ENCODE measurements at regions not wholly inside any gene's neighbourhood (a gene's known extent, or its start where the extent isn't known, plus 50 kb on each side); places are given as distances from the start of the nearest gene placed in this dataset.

DNA sequence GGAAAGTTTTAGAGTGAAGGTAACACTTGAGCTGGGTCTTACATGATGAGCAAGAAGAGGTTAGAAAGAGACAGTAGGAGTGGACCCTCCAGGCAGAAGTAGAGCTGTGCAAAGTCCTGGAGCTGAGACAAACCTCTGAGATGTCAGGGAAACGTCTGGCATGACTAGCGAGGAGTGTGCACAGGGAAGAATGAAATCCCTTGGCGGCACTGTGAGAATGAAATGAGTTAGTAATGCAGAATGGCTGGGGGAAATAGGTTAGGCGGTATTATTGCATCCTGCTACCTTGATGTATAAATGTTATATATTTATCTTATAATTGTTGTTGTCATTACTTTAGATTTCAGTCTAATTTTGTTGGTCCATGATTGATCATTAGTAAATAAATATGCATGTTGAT lies 457.9 kb upstream of the CCL2 start:
- FAIRE-seq: no peak

DNA sequence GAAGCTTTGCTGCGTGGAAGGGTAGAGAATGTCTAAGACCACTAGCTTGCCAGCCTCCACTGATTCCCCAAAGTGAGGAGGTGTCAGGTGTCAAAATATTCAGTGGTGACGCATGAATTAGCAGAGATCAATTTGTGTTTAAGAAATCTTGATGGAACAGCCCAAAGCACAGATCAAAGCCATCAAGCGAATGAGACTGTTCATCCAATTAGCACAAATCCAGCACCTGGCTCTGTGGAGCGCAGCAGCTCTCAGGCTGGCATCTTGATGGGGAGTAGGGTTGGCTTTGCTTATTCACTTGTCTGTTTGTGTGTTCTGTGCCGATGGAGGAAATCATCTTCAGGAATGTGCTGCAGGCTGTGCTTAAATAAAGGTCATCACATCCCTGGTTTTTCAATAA lies 456.8 kb upstream of the CCL2 start:
- FAIRE-seq: no peak

GRCh38 chr17:33802349-33803198 lies 452.5 kb upstream of the CCL2 start:
- FAIRE-seq: no peak

GRCh38 chr17:33803199-33803685 lies 451.8 kb upstream of the CCL2 start:
- no peak for FAIRE-seq

GRCh38 chr17:33803686-33804085 lies 451.4 kb upstream of the CCL2 start:
- no peak for FAIRE-seq

DNA sequence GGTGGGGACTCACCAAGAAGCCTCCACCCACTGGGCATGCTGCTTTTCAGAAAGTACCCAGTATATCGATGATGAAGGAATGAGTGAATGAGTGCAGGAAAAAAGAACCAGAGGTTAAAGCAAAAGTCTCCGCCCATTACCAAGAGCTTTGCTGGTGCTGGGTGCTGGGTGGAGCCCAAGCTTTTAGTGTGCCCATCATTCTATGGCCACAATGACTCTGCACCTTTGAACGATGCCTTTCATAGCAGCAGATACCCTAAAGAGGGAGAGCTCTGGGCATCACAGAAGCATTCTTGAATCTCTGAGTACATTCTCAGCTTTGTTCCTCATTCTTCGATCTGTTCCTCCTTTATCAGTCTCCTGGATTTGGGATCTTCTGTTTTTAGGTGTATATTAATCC lies 450.7 kb upstream of the CCL2 start:
- FAIRE-seq: no peak

- no peak for FAIRE-seq
These were observed 448.5 kb upstream of the CCL2 start for GRCh38 chr17:33806631-33807030.

DNA sequence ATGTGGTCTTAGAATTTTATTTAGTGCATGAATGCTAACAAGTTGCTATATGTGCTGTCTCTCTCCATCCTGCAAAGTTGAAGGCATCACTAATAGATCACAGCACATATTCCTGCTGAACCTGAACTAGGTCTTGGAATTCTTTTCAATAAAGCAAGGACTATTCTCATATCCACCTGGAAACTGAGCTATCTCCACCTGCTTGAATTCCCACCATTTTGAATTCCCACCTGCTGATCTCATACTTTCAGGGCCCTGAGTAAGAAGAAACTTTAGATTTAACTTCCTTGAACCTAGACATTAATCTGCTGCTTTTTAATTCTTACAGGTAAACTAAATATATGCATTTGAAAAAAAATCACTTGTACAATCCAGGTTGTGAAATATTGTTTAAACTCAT lies 445.3 kb upstream of the CCL2 start:
- FAIRE-seq: no peak

DNA sequence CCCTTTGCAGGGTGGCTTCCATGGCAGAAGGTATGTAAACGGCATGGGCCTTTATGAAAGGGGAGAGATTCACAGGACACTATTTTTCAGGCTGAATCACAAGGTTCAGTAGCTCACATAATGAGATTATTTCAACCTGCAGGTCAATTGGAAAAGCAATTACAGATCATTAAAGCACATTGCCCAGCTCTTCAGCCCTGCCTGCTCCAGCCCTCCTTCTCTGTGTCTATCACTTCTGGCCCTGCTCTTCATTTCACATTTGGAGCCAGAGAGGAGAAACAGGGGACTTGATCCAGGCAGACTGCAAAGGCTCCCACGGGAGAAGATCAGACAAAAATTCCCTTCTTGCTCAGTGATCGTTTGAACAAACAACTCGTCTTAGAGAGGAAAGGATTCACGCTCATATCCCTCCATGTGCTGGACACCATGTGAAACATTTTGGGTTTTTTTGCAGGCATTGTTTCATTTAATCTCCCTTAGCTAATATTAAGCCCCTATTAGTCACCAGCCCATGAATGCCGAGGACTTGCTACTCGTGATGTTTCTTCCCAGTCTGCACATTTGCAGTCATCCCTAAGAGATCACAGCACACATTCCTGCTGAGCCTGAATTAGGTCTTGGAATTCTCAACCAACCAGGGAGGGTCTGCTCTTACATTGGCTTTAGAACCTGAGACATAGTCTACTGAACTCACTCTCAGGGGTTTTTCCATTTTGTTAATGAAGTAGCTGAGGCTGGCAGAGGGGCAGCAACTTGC lies 443.9 kb upstream of the CCL2 start:
- no peak for FAIRE-seq

GRCh38 chr17:33811984-33812577 lies 443.0 kb upstream of the CCL2 start:
- FAIRE-seq: no peak

DNA sequence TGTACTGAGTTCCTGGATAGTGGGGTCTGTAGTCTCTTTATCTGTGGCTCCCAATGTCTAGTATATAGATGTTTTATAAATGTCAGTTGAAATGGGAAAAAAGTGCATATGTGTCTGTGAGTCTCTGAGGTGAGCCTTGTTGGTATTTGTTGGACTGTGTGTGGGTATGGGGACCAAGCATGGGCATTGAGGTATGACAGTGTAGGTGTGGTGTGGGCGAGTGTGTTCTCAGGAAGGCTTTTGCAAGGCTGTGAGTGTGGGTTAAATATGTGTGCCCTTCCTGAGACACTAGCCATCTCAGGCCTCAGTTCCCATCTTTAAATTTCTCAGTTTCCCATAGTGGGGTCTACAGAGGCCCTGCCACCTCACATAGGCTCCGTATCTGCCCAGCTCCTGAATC lies 440.2 kb upstream of the CCL2 start:
- no peak for FAIRE-seq

GRCh38 chr17:33816036-33816435 lies 439.0 kb upstream of the CCL2 start:
- FAIRE-seq: no peak

GRCh38 chr17:33816842-33817617 lies 438.1 kb upstream of the CCL2 start:
- no peak for FAIRE-seq

GRCh38 chr17:33819539-33819938 lies 435.5 kb upstream of the CCL2 start:
- FAIRE-seq: no peak

DNA sequence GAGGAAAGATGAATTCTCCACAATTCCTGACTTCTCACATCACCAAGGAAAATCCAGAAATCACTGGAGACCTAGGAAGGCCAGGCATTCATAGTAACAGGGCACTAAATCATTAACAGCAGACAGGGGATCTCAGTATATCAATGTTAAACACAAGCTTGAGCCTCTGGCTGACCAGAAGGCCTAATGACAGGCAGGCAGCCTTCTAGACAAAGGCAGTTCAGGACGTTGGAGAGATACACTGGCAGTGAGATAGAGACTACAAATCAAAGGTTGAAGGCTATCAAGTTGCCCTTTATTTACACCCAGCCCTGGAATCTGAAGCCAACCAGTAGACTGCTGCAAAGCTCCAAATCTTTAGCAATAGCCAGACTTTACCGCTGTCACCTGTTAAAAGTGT lies 422.8 kb upstream of the CCL2 start:
- FAIRE-seq: no peak

DNA sequence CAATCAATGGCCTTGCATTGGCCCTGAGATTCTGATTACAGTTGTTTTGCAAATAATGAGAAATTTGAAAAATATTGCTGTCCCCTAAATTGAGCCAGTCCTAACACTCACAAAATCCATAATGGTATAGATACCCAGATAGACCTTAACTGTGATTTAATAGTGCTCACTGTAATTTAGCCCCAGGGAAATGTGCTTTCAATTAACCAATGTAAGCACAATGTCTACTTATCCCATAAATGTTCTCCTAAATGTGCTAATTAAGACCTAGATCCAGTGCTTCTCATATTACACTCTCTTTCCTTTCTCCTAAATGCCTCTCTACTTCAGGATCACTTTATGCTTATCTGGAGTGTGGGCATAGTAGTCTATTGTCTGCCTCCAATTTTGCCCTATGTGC lies 417.8 kb upstream of the CCL2 start:
- no peak for FAIRE-seq

DNA sequence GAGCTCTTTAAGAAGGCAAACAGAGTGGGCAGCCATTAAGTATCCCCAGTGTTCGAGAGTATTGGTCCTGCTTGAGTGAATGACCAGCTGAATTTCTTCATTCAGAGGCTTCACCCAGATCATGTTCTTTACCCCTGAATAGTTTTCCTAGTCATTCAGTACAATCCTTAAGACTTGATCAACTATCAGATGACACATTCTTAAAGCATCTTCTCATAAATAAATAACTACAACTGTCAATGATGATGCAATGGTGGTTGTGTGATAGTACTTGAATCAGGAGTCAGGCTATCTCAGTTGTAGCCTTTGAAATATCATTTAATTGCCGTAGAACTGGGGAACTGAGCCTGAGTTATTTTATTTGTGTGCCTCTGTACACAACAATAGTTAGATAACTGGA lies 416.8 kb upstream of the CCL2 start:
- no peak for FAIRE-seq

DNA sequence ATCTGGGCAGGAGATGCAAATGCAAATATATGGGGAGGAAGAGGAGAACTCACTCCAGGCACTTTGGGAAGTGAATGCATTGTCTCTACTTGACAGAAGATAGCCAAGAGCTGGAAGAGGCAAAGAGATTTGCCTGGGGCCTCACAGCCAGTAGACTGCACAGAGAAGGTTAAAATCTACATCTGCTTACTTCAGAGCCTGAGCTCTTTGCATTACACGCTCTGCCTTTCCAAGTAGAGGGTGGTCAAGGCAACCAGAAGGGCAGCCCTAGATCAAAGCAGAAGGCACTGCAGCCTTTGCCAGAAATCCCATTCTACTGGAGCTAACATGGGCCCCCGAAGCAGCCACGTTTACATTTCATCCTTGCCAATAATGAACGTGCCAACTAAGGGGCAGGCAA lies 407.2 kb upstream of the CCL2 start:
- FAIRE-seq: no peak

DNA sequence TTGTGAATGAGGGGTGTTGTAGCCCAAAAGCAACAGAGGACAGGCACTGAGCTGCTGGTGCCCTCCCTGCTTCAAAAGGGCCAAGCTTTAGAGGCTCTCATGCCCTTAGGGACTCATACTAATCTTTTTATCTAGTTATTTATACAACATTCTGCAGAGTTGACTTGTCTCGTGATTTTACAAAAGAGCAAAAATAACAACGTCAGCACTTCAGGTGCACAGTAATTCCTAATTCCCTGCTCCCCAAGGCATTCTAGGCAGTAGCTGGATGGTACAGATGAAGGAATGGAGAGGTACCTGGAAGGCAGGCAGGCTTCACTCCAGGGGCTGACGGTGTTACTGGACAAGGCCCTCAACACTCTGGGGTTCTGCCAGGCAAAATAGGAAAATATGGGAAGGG lies 406.7 kb upstream of the CCL2 start:
- no peak for FAIRE-seq

DNA sequence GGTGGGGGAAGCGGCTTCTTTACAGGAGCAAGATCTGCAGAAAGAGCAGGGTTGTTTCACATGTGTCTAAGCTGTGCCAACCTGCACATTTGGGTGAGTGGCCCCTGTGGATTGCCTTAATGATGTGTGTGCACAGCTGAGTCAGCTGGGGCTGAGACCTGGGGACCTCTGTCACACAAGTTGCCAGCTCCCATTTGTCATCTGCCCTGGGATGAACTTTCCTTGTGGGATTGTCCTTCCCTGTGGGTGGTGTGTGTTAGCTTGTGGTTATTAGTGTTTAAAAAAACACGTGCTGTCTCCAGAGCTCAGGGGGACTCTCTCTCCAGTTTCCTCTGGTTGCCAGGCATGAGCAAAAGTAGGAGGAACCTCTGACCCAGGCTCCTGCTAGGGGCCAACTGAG lies 400.5 kb upstream of the CCL2 start:
- FAIRE-seq: no peak

DNA sequence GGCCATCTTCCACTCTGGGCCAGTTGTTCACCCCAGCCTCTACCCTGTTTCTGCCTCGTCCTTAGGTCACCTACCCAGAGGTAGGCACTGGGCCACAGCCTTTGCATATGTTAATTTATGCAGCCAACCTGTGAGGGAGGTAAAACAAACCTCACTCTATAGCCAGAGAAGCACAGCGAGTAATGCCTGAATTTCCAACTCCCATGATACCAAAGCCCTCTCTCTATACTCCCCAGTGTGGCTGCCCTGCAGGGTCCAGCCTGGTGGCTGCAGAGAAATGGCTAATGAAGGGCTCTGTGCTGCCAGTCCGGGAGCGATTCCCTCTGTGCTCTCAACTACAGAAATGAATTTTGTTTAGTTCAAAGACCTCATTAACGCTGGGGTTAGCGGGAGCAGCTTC lies 397.0 kb upstream of the CCL2 start:
- no peak for FAIRE-seq

DNA sequence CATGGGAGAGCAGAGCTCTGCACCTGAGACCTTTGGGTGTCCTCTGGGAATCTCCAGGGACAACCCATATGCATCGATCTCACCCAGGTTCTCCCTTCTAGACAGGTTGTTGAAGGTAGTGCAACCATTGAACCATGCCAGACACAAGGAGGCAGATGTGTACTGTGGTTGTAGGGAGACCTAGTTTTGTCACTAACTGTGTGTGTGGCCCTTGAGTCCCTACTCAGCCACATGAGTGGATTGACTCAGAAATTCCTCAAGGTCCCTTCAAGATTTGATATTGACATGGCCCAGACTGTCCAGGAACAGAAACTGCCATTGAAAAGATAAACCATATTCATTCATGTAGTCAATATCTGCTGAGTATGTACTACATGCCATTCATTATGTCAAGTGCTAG lies 396.4 kb upstream of the CCL2 start:
- FAIRE-seq: no peak
